ENCODE measurements at regions not wholly inside any gene's neighbourhood (a gene's known extent, or its start where the extent isn't known, plus 50 kb on each side); places are given as distances from the start of the nearest gene placed in this dataset.

DNA sequence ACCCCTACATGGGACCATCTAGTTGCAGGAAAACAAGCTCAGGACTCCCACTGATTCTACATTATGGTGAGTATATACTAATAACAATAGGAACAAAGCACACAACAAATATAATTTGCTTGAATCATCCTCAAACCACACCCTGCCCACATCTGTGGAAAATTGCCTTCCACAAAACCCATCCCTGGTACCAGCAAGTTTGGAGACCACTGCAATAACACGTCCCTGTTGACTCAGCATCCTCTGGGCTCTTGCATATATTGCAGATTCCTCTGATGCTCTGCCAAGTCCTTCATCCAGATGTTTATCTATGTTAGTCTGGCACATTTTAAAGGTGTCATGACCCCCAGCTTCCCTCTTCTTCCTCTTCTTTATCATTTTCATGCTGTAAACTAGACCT lies 138.4 kb downstream of the PCTP start:
- Mint-ChIP-seq H3K27me3 (ENCODE audit: insufficient read depth) (peaks cover 2% of the 10 kb centered on the region), H3K4me3 (no peak overlapping the region), H3K36me3 (ENCODE audit: low read depth) (no peaks in the 10 kb centered on the region), H3K9me3 (peaks cover 17% of the 10 kb centered on the region), H3K27ac (no peak overlapping the region), H3K4me1 (ENCODE audit: low read depth) (no peaks in the 10 kb centered on the region)
- TF ChIP-seq CTCF (IDR thresholded peaks at IDR 0.05): no peak
- no peak for DNase-seq

- H3K36me3 Mint-ChIP-seq (ENCODE audit: low read depth): no peaks in the 10 kb centered on the region
- DNase-seq: no peak
- H3K27ac Mint-ChIP-seq: no peak overlapping the region
- H3K4me3 Mint-ChIP-seq: no peak overlapping the region
- H3K9me3 Mint-ChIP-seq: peaks cover 4% of the 10 kb centered on the region; the same call in 1 of the 2 replicates
- no peak for TF ChIP-seq CTCF (IDR thresholded peaks at IDR 0.05)
- no peaks in the 10 kb centered on the region for H3K4me1 Mint-ChIP-seq (ENCODE audit: low read depth)
- peaks cover 2% of the 10 kb centered on the region for H3K27me3 Mint-ChIP-seq (ENCODE audit: insufficient read depth)
Measured at GRCh38 chr17:55895112-55895759, 144.4 kb downstream of the PCTP start.

GRCh38 chr17:55897301-55897700 lies 146.4 kb downstream of the PCTP start:
- Mint-ChIP-seq H3K4me1 (ENCODE audit: low read depth) (no peaks in the 10 kb centered on the region), H3K27me3 (ENCODE audit: insufficient read depth) (no peaks in the 10 kb centered on the region), H3K9me3 (no peaks in the 10 kb centered on the region), H3K27ac (no peak overlapping the region), H3K4me3 (no peak overlapping the region), H3K36me3 (ENCODE audit: low read depth) (no peaks in the 10 kb centered on the region)
- no peak for TF ChIP-seq CTCF (IDR thresholded peaks at IDR 0.05)
- DNase-seq: no peak

- Mint-ChIP-seq H3K4me3 (no peak overlapping the region), H3K9me3 (no peaks in the 10 kb centered on the region), H3K36me3 (ENCODE audit: low read depth) (no peaks in the 10 kb centered on the region), H3K27me3 (ENCODE audit: insufficient read depth) (no peaks in the 10 kb centered on the region; the same call in 1 of the 2 replicates), H3K27ac (no peak overlapping the region), H3K4me1 (ENCODE audit: low read depth) (no peaks in the 10 kb centered on the region)
- no peak for DNase-seq
- TF ChIP-seq CTCF (IDR thresholded peaks at IDR 0.05): no peak
Measured at GRCh38 chr17:55898195-55898594, 147.3 kb downstream of the PCTP start.

DNA sequence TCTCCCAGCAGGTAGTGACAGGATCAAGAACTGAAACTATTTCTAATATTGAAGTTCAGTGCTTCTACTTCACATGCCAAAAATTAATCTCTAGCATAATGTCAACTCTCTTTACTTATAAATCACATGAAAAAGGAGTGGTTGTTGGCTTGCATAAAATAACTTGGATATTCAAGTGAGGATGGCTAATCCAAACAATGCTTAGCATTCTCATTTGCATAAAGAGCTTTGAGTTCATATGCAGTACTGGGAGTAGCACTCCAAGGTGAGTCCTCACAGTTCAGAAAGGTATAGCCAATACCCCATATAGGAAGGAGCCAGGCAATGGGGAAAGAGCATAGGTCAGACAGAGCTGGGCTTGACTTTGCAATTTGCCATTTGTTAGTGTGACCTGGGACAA lies 149.3 kb downstream of the PCTP start:
- H3K27me3 Mint-ChIP-seq (ENCODE audit: insufficient read depth): no peaks in the 10 kb centered on the region; the same call in 1 of the 2 replicates

More for the DNA sequence above, 149.3 kb downstream of the PCTP start:
- no peak for TF ChIP-seq CTCF (IDR thresholded peaks at IDR 0.05)
- no peaks in the 10 kb centered on the region for H3K36me3 Mint-ChIP-seq (ENCODE audit: low read depth)
- no peak overlapping the region for H3K4me3 Mint-ChIP-seq
- H3K4me1 Mint-ChIP-seq (ENCODE audit: low read depth): no peaks in the 10 kb centered on the region
- H3K9me3 Mint-ChIP-seq: no peaks in the 10 kb centered on the region
- DNase-seq: no peak
- no peak overlapping the region for H3K27ac Mint-ChIP-seq

All from HFFc6 (cell line).